ENCODE measurements at regions not wholly inside any gene's neighbourhood (a gene's known extent, or its start where the extent isn't known, plus 50 kb on each side); places are given as distances from the start of the nearest gene placed in this dataset.

DNA sequence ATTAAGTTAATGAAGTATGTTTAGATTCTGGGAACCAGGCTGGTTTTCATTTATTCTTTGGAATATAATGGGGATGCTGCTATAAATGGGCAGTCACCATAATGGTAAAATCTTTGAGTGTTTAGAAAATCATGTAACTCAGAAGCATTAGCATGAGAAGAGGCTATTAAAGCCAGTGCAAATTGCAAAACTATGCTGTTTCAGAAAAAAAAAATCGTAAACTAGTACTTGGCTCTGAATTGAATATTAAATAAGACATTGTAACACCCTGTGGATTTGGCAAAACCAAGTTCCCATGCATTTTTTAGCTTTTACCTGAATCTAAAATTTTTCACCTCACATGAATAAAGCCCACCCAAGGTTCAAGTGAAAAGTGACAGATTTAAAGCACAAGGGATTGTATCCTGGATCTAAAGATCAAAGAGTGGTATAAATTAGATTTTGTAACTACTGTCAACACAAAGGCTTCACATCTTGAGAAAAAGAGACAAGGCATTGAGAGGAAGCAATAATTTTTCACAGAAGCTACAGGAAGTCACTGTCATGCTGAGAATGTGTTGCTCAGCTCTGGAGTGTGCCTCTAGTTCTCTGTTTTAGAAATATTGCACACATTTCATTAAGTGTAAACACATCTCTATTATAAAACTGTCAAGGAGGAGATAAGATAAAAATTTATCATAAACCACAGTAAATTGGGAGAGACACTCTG, 142.2 kb downstream of the ABCA8 start:
- no peak for DNase-seq (ENCODE audit: low spot score)

DNA sequence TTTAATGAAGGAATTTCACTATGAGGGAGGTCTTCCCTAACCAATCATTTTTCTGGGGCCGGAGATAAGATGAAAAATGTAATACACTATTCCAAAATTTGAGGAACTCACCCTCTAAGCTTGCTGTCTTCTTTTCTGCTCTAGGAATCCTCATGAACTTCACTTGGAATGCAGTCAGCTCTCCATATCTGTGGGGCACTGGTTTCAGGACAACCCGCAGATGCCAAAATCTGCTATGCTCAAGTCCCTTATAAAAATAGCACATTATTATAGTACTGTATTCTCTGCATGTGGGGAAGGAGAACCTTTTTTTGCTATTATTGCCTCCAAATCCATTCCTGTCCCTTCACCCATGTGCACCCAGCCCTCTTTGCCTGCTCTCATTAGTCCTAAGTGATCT, 146.0 kb downstream of the ABCA8 start:
- no peak for DNase-seq (ENCODE audit: low spot score)

DNA sequence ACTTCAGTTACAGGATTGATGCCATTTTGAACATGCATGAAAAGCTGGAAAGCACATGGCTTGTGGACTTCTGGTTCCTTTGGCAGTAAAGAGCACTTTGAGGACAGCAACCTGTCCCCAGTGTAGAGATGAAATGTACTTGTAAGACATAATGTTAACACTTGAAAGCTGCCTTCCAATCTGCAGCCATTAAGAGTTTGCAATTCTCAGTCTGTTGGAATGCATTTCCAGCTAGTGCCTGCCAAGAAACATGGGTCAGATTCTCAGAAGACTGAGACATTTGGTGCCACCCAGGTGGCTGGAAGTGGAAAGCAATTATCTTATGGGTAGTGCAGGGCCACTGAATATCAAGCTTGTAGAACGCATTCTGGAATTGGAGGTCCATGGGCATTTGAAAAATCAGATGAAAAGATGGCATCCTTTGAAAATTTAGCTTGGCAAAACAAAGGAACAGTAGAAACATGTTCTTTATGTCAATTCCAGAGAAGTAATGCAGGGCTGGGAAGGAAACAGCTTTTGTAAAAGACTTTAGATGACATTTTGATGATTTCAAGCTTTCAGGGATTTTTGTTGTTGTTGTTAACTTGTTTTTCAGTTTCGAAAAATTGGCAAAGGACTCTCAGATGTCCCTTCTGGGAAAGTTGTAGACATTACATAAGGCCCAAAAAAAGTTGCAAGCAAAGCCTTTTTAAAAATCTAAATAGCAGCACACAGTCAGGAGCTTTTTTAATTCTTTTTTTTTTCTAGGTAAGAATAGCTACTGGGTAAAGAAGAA, 147.0 kb downstream of the ABCA8 start:
- DNase-seq (ENCODE audit: low spot score) = no peak

DNA sequence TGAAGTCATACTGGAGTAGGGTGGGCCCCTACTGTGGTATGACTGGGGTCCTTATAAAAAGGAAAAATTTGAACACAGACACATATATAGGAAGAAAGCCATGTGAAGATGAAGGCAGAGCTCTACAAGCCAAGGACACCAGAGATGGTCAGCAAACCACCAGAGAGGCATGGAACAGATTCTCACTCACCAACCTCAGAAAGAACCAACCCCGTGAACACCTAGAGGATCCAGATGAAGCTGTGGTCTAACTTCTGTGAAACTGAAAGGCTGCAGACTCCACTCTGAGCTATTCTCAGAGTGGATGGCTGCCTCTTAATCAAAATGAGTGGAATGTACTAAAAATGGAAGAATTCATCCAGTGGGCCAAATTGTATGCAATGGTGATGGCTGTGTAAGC, 149.6 kb downstream of the ABCA8 start:
- no peak for DNase-seq (ENCODE audit: low spot score)

DNA sequence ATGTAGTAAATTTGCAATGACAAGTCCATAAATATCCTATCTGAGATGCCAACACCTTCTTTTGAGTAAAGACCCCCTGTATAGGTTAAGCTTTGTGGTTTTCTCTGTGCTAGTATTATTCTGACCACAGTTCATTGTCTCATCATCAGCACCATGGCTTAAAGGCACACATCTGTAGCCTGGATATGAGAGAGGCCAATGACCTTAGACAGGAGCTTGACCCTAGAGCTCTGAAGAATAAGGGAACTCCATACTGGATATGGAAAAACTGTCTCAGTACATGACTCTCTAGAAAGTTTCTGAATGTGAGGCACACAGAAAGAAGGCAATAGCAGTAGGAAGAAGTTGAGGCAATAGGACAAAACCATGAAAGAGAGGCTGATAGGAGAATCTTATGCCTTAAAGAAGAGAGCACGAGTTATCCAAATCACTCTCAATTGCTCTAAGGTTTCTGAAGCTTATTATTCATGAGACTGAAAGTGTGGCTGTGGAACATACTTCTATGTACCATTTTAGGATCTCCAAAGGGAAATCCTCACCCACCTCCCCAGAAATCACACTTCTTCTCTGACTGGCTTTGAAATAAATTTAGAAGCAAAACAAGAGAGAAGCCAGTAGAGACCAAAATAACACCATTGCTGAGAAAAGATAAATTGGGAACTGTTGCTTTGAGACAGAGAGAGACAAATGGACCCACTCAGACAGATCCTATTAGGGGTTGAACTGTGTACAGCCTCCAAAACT, 150.2 kb downstream of the ABCA8 start:
- DNase-seq (ENCODE audit: low spot score) = no peak

DNA sequence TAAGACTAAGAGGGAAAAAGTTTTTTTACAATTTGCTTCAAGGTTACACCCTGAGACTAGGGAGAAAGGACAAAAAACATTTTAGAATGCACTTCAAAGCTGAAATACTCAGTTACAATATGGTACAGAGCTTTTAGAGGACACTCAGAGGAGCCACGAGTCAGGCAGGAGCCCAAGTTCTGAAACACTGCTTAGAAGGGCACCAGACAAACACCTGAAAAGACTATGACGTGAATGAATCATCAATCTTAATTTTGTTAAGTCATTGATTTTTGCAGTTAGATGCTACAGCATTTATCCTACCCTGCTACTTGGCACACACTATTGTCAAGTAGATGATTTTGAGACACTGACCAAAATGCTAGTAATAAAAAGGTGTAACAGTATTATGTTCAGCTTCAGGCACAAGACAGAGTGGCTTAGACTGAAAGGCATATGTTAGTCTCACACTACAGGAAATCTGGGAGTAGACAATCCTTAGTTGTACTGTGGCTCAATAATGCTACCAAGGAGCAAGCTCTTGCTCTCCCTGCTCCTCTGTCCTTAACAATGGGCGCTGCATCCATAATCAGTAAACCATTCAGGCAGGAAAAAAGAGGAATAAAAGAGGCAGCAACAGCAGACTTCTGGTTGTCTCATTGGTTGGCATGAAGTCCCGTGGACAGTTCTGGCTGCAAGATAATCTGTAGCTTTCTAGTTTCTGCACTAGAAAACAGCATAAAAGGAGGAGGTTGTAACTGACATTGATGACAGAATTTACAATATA, 151.8 kb downstream of the ABCA8 start:
- DNase-seq (ENCODE audit: low spot score) = no peak

DNA sequence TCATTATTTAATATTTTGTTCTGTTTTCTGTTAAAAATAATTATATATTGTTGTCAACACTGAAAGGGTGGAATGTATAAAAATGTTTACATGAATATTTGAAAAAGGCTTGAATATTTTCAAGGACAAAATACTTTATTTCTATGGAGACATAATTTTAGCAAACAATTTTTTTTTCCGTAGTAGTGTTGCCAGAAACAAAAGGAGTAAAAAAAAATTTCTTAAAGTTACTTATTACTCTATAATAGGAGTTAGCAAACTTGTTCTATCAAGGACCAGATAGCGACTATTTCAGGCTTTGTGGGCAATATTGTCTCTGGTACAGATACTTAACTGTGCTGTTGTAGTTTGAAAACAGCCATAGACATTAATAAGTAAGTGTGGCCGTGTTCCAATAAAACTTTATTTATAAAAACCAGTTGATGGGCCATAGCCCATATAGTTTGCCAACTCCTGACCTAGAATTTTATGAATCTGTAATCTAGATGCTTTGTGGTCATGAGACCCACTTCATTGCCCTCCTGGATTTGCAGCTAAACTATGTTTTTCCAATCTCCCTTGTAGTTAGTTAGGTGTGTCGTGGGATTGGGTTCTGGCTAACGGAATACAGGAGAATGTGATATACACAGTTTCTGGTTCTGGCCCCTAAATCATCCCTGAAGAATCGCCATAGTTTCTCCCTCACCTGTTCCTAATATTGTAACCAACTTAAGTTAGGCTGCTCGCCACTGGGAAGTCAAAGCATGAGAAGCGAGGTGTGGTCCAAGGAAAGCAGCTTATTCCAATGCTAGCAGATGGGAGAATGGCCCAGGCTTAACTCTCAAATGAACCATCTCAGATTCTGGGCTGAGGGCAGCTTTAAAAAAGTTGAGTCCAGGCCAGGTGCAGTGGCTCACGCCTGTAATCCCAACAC, 153.6 kb downstream of the ABCA8 start:
- DNase-seq (ENCODE audit: low spot score) = no peak

DNA sequence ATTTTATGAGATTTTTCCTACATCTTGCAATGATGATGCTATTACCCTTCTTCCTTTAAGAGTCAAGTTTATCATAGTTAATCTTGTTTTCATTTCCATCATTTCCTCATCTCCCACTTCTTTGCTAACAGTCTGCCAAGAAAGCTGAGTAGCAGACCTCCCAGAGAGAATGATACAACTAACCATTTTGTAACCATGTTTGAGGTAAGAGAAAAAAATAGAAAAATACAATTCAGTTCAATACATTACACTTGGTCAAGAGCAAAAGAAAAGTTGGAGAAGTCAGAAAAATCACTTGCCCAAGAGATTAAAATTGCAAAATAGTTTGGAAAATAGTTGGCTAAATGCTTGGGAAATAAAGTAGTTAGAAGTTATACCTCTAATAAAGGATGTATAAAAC, 154.4 kb downstream of the ABCA8 start:
- no peak for DNase-seq (ENCODE audit: low spot score)

DNA sequence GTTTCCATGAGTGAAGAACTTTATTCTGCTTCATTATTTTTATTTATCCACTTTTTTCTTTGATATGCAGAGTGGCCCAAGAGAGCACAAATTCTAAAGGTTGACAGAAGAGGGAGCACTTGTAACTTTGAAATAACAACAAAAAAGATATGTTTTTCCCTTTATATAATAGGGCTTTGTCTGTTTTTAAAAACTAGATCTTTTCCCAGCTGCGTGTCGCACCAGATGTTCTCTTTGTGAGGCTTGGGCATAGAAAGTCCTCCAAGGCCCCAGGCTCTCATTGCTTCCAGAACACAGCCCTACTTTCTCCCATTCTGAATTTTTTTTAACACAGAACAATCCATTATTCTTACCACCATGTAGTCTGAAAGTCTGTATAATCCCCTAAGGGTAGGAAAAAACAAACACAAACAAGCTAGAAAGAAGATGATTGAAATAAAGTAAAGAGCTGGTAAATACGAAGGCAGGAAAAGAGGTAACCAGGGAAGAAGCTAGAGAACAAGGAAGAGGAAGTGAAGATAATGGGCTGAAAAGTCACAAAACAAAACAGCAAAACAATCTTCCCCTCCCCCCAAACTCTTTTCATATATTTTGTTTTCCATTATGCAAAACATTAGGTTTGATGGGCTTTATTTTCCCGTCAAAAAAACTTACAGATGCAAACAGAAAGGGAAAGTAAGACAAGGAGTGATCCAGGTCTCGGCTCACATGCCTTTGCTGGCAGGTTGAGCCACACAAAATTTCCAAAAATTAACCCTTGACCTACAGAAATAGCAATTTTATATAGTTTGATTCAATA, 160.4 kb downstream of the ABCA8 start:
- peak; percentile 98 for DNase-seq (ENCODE audit: low spot score)

DNA sequence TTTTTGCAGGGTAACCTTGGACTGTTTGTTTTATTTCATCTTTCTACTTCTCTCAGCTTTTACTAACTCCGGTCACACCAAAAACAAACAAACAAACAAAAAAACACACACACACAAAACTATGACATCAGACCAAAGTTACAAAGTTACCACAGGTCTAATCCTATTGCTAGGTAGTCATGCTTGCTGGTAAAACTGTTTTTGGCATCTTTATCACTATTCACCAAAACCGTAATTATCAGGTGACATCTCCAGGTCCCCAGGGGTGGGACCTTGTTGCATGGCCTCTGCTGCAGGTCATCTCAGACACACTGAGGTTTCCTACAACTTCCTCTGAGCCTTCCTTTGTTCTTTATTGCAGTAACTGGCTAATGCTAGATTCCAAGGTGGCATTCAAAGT, 162.3 kb downstream of the ABCA8 start:
- no peak for DNase-seq (ENCODE audit: low spot score)

DNA sequence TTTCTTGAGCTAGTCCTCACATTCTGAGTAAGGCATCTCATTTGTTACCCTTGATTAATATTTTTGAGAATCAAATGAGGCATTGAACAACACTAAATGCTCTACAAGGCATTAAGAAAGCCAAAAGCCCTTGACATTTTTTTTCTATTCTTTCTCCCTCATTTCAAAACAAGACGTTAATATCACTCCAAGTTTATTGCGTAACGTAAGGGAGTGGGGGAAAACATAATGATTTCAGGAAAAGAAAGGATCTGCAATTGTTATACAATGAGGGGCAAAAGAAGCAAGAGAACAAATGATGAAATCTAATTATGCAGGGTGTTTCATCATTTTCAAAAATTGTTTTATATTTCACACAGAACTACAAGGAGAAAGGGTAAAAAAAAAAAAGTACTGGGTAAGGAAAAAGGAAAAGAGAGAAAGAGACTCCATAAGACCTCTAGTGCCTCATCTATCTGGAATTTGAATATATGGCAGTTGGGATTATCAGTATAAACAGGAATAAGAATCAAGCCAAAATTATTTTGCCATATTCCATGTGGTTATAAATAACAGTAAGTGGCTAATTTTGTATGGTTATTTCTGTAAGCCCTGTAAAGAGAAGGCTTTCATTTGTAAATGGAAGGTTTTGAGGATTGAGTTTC, 163.0 kb downstream of the ABCA8 start:
- DNase-seq (ENCODE audit: low spot score) = no peak

DNA sequence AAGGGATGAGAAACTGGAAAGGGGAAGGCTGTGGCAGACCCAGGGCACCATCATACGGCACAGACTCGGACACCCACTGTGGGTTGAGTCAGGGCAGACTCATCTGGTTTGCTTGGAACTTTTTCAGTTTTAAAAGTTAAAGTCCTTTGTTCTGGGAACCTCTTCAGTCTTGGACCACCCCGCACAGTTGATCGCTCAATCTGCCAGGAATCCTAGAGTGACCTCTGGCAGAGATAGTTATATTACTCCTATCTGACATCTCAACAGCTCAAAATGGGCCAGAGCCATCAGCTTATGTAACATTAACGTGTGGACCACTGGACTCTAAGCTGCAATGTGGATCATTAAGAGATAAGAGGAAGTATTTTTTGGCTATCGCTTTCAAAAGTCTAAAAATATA, 164.3 kb downstream of the ABCA8 start:
- DNase-seq (ENCODE audit: low spot score) = no peak

DNA sequence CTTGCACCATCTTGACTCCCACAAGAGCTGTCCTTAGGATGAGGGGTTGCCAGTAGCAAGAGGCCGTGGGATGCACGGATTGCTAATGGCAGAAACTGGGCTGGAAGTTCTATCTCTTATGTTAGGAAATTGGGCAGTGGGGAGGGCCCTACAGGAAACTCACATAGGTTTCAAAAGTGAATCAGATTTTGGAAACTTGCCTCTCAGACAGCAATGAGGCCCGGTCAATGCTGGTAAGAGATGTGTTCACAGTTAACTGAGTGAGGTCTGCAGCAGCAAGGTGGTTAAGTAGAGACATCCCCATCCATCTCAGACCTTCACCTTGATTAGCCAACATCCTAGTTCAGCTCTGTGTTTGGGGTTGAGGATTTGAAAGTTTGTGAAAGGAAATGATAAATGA, 164.7 kb downstream of the ABCA8 start:
- DNase-seq (ENCODE audit: low spot score) = no peak

DNA sequence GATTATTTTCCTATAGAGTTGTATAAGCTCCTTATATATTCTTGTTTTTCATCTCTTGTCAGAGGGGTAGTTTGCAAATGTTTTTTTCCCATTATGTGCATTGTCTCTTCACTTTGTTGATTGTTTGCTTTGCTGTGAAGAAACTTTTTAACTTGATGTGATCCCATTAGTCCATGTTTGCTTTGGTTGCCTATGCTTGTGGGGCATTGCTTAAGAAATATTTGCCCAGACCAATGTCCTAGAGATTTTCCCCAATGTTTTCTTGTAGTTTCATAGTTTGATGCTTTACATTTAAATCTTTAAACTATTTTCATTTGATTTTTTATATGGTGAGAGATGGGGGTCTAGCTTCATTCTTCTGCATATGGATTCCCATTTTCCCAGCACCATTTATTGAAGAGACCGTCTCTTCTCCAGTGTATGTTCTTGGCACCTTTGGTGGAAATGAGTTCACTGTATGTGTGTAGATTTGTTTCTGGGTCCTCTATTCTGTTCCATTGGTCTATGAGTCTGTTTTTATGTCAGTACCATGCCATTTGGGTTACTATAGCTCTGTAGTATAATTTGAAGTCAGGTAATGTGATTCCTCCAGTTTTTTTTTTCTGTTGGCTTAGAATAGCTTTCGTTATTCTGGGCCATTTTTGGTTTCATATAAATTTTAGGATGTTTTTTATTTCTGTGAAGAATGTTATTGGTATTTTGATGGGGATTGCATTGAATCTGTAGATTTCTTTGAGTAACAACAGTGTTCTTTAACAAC, 165.8 kb downstream of the ABCA8 start:
- no peak for DNase-seq (ENCODE audit: low spot score)

DNA sequence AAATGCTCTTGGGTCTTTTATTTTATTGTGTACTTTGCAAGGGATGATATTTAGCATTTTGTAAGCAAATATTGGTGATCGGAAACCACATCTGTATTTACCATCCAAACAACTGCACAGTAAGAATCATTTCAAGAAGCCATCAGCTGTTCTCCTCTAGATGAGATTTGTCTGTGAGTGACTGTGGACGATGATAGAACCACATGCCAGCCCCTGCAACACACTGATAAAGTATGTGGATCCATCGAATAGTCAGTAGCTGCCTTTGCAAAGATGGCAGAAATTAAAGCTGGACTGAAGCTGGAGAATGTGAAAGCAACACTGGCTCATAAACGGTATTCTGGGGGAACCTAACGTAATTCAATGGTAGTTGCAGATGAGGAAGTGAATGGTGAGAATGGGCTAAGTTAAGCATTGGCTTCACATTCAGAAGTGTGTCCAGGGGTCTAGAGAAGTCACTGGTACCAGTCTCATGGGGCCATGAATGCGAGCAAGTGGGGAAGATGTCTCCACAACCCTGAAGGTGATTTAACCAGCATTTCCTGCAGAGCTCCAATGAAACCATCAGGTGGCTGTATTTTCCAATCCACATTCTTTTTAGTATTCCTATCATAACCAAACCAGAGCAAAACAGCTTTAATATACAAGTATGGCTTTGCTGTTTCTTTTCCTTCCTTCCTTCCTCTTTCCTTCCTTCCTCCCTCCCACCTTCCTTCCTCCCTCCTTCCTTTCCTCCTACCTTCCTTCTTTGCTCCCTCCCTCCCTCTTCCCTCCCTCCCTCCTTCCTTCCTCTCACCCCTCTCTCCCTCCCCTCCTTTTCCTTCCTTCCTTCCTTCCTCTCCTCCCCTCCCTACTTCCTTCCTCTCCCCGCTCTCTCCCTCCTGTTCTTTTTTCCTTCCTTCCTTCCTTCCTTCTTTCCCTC, 169.4 kb downstream of the ABCA8 start:
- DNase-seq (ENCODE audit: low spot score) = no peak

DNA sequence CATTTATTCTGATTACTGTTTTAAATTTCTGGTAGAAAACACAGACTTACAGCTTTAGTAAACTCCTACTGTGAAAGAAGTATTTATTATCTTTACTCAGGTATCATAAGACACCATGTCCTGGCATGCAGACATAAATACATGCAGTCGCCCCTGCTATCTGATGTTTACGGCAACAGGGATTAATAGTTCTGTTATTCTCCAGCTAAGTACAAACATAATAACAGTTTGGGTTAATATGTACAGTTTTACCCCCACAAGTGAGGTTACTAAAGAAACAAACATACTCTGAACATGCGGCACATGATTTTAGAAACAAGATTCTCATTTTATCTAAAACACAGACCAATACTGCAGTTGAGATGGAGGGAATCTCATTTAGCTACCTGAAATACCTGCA, 170.8 kb downstream of the ABCA8 start:
- DNase-seq (ENCODE audit: low spot score) = no peak

DNA sequence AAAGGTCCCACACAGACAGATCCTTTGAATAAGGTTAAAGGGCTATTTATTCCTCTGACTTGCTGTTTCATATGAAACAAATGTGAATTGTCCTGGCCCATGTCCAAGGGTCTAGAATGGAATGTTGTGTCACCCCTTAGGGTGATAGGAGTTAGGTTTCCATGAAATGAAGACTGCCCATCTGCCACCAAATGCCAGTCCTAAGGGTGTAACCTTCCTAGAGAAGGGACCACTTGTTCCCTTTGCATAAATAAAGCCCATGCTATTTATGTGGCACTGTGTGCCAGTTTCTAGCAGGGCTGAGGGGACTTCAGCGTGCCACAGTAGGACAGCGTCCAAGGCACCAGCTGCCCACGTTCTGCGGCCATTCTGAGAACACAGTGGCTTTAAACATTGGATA, 171.3 kb downstream of the ABCA8 start:
- no peak for DNase-seq (ENCODE audit: low spot score)

DNA sequence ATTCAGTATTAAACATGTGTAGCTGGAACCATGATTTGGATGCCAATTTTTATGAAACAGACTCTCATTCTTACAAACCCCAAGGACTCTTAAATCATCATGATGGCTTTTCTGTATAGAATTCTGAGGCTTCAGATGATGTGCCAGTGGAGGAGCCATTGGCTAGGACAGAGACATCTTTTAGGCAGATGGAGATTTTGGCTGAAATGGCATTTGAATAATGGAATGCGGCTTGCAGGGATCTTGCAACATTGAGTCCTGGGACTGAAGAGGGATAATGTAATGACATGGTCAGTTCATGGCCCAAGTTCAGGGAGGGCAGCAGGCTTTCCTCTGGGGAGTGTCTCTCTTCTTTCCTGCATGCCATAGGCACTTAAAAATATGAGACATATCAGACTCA, 172.4 kb downstream of the ABCA8 start:
- no peak for DNase-seq (ENCODE audit: low spot score)

Data from globus pallidus (tissue), 1 donor.